ENCODE measurements at regions not wholly inside any gene's neighbourhood (a gene's known extent, or its start where the extent isn't known, plus 50 kb on each side); places are given as distances from the start of the nearest gene placed in this dataset.

GRCh38 chr4:60116592-60116991 lies 1083.5 kb upstream of the ADGRL3 start:
- H3K27ac ChIP-seq, result no peak overlapping the region
- no peak for TF ChIP-seq EZH2phosphoT487 (IDR thresholded peaks at IDR 0.05; ENCODE audit: insufficient read depth, low read depth)
- TF ChIP-seq EZH2 (IDR thresholded peaks at IDR 0.05; ENCODE audit: insufficient read depth, poor library complexity, severe bottlenecking), result no peak
- WGBS, 2 experiments (ENCODE audit: low coverage in 1 of 2, low lambda C conversion rate in 2 of 2, missing lambda C conversion rate in 2 of 2), result 26 to 38% methylated on average over 3 of the region's 3 CpGs

GRCh38 chr4:60117726-60118323 lies 1082.3 kb upstream of the ADGRL3 start:
- Histone ChIP-seq H3K4me2 (ENCODE audit: unreplicated experiment) (no peak overlapping the region), H3K79me2 (ENCODE audit: insufficient read depth) (no peaks in the 10 kb centered on the region), H3K36me3 (ENCODE audit: low read depth) (no peaks in the 10 kb centered on the region), H3K27me3 (replicated peaks; ENCODE audit: insufficient read depth) (no peaks in the 10 kb centered on the region), H3F3A (ENCODE audit: insufficient read depth) (no peaks in the 10 kb centered on the region; the same call in 1 of the 2 replicates), H2AFZ (no peak overlapping the region), H4K20me1 (ENCODE audit: insufficient read depth) (no peaks in the 10 kb centered on the region), H3K4me3 (no peak overlapping the region), H3K9me3 (ENCODE audit: low read depth) (no peaks in the 10 kb centered on the region), H3K27ac (no peak overlapping the region), H3K4me1 (ENCODE audit: insufficient read depth) (no peaks in the 10 kb centered on the region), H3K9ac (no peak overlapping the region), H3K9me2 (ENCODE audit: insufficient read depth) (no peaks in the 10 kb centered on the region)
- TF ChIP-seq EZH2 (IDR thresholded peaks at IDR 0.05; ENCODE audit: insufficient read depth, poor library complexity, severe bottlenecking), result no peak
- TF ChIP-seq EZH2phosphoT487 (IDR thresholded peaks at IDR 0.05; ENCODE audit: insufficient read depth, low read depth), result no peak
- DNase-seq, result no peak
- 12 to 18% methylated on average over 3 of the region's 3 CpGs for whole genome bisulfite sequencing, 2 experiments (ENCODE audit: low coverage in 1 of 2, low lambda C conversion rate in 2 of 2, missing lambda C conversion rate in 2 of 2)
- in situ Hi-C loops (cut with MboI), result no loop called here

More at GRCh38 chr4:60116592-60116991, 1083.5 kb upstream of the ADGRL3 start:
- Histone ChIP-seq H3K4me2 (ENCODE audit: unreplicated experiment) (no peak overlapping the region), H3K9me3 (ENCODE audit: low read depth) (no peaks in the 10 kb centered on the region), H3K9me2 (ENCODE audit: insufficient read depth) (no peaks in the 10 kb centered on the region), H3K27me3 (replicated peaks; ENCODE audit: insufficient read depth) (no peaks in the 10 kb centered on the region), H3K9ac (no peak overlapping the region), H3K4me1 (ENCODE audit: insufficient read depth) (no peaks in the 10 kb centered on the region), H3K79me2 (ENCODE audit: insufficient read depth) (no peaks in the 10 kb centered on the region), H3F3A (ENCODE audit: insufficient read depth) (no peaks in the 10 kb centered on the region), H2AFZ (no peak overlapping the region), H4K20me1 (ENCODE audit: insufficient read depth) (no peaks in the 10 kb centered on the region), H3K4me3 (no peak overlapping the region), H3K36me3 (ENCODE audit: low read depth) (no peaks in the 10 kb centered on the region)
- no peak for DNase-seq
- in situ Hi-C loops (cut with MboI), result no loop called here

- Histone ChIP-seq H3K27me3 (replicated peaks; ENCODE audit: insufficient read depth) (no peaks in the 10 kb centered on the region), H3K4me1 (ENCODE audit: insufficient read depth) (no peaks in the 10 kb centered on the region), H3K36me3 (ENCODE audit: low read depth) (no peaks in the 10 kb centered on the region), H3F3A (ENCODE audit: insufficient read depth) (peaks cover 3% of the 10 kb centered on the region), H3K9me3 (ENCODE audit: low read depth) (peaks cover 4% of the 10 kb centered on the region), H3K79me2 (ENCODE audit: insufficient read depth) (no peaks in the 10 kb centered on the region), H3K9me2 (ENCODE audit: insufficient read depth) (no peaks in the 10 kb centered on the region), H3K4me3 (no peak overlapping the region), H3K4me2 (ENCODE audit: unreplicated experiment) (no peak overlapping the region), H3K9ac (no peak overlapping the region), H3K27ac (no peak overlapping the region), H2AFZ (no peak overlapping the region), H4K20me1 (ENCODE audit: insufficient read depth) (no peaks in the 10 kb centered on the region)
- no peak for DNase-seq
- 71 to 73% methylated on average over 6 of the region's 6 CpGs for WGBS, 2 experiments (ENCODE audit: low coverage in 1 of 2, low lambda C conversion rate in 2 of 2, missing lambda C conversion rate in 2 of 2)
- in situ Hi-C loops (cut with MboI), result no loop called here
- TF ChIP-seq EZH2 (IDR thresholded peaks at IDR 0.05; ENCODE audit: insufficient read depth, poor library complexity, severe bottlenecking) (no peak), EZH2phosphoT487 (IDR thresholded peaks at IDR 0.05; ENCODE audit: insufficient read depth, low read depth) (no peak)
Measured at GRCh38 chr4:60122820-60123219, 1077.3 kb upstream of the ADGRL3 start.

GRCh38 chr4:60128888-60129287 lies 1071.2 kb upstream of the ADGRL3 start:
- WGBS, 2 experiments (ENCODE audit: low coverage in 1 of 2, low lambda C conversion rate in 2 of 2, missing lambda C conversion rate in 2 of 2), result 2 to 5% methylated on average over 4 of the region's 4 CpGs
- Histone ChIP-seq H3K4me2 (ENCODE audit: unreplicated experiment) (no peak overlapping the region), H3K79me2 (ENCODE audit: insufficient read depth) (no peaks in the 10 kb centered on the region), H3K4me1 (ENCODE audit: insufficient read depth) (no peaks in the 10 kb centered on the region), H3F3A (ENCODE audit: insufficient read depth) (no peaks in the 10 kb centered on the region), H3K27ac (no peak overlapping the region), H2AFZ (no peak overlapping the region), H4K20me1 (ENCODE audit: insufficient read depth) (no peaks in the 10 kb centered on the region), H3K36me3 (ENCODE audit: low read depth) (no peaks in the 10 kb centered on the region), H3K9me2 (ENCODE audit: insufficient read depth) (no peaks in the 10 kb centered on the region), H3K27me3 (replicated peaks; ENCODE audit: insufficient read depth) (no peaks in the 10 kb centered on the region), H3K9ac (no peak overlapping the region), H3K9me3 (ENCODE audit: low read depth) (peaks cover 4% of the 10 kb centered on the region), H3K4me3 (no peak overlapping the region)
- TF ChIP-seq EZH2phosphoT487 (IDR thresholded peaks at IDR 0.05; ENCODE audit: insufficient read depth, low read depth) (no peak), EZH2 (IDR thresholded peaks at IDR 0.05; ENCODE audit: insufficient read depth, poor library complexity, severe bottlenecking) (no peak)
- in situ Hi-C loops (cut with MboI), result no loop called here
- DNase-seq, result no peak

All from GM23248 (cell line).